ENCODE measurements at regions not wholly inside any gene's neighbourhood (a gene's known extent, or its start where the extent isn't known, plus 50 kb on each side); places are given as distances from the start of the nearest gene placed in this dataset.

GRCh38 chr2:7867867-7868266 lies 814.0 kb upstream of the ID2 start:
- TF ChIP-seq POLR2AphosphoS5 (IDR thresholded peaks at IDR 0.05) (no peak), CTCF (IDR thresholded peaks at IDR 0.05) (no peak), POLR2A (IDR thresholded peaks at IDR 0.05) (no peak)
